D721Med (cell line): ENCODE measurements at regions not wholly inside any gene's neighbourhood (a gene's known extent, or its start where the extent isn't known, plus 50 kb on each side); places are given as distances from the start of the nearest gene placed in this dataset.
A peak's percentile ranks its signal among the peaks of the same experiment; 100 is the strongest.

Experiments used
- DNase-seq: peaks from one replicate; pipeline ENCODE4 v3.0.0; 2011; ENCODE audit warnings: low spot score; ENCODE audit not compliant: insufficient read length
- FAIRE-seq: peaks from 2 replicates; lab custom pipeline; 2011; peaks lifted over from hg19 to GRCh38; lab: Jason Lieb, UNC
- TF ChIP-seq, protein P1 (sequence below): IDR thresholded peaks from 2 replicates; pipeline ENCODE4 v1.5.1; 2012; ENCODE audit warnings: mild to moderate bottlenecking, control low read depth; ENCODE audit not compliant: insufficient read depth; ENCODE audit errors: missing control alignments

GRCh38 chr11:30174265-30175020 is 56.4 kb upstream of the FSHB start:
- TF ChIP-seq, protein P1, sequence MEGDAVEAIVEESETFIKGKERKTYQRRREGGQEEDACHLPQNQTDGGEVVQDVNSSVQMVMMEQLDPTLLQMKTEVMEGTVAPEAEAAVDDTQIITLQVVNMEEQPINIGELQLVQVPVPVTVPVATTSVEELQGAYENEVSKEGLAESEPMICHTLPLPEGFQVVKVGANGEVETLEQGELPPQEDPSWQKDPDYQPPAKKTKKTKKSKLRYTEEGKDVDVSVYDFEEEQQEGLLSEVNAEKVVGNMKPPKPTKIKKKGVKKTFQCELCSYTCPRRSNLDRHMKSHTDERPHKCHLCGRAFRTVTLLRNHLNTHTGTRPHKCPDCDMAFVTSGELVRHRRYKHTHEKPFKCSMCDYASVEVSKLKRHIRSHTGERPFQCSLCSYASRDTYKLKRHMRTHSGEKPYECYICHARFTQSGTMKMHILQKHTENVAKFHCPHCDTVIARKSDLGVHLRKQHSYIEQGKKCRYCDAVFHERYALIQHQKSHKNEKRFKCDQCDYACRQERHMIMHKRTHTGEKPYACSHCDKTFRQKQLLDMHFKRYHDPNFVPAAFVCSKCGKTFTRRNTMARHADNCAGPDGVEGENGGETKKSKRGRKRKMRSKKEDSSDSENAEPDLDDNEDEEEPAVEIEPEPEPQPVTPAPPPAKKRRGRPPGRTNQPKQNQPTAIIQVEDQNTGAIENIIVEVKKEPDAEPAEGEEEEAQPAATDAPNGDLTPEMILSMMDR = no peak
- DNase-seq = no peak
- FAIRE-seq = peak; percentile 6
